H9 (cell line): ENCODE measurements at regions not wholly inside any gene's neighbourhood (a gene's known extent, or its start where the extent isn't known, plus 50 kb on each side); places are given as distances from the start of the nearest gene placed in this dataset.

ENCODE experiments used
- DNase-seq: peaks from one replicate; pipeline ENCODE4 v3.0.0-alpha.2; 2017
- H2AFZ ChIP-seq: one replicate; pipeline ENCODE4 v1.6.1; 2013; ENCODE audit warnings: mild to moderate bottlenecking, low read length, control low read depth, moderate library complexity
- H2AK5ac ChIP-seq: 2 replicates; pipeline ENCODE4 v1.6.1; 2013; ENCODE audit warnings: low read length, control low read depth, mixed read lengths; ENCODE audit not compliant: insufficient read length
- H2BK120ac ChIP-seq: one replicate; pipeline ENCODE4 v1.6.1; 2013; ENCODE audit warnings: low read depth, mild to moderate bottlenecking, low read length, control low read depth, inconsistent platforms; ENCODE audit not compliant: poor library complexity, severe bottlenecking
- H2BK12ac ChIP-seq: 2 replicates; pipeline ENCODE4 v1.6.1; 2013; ENCODE audit warnings: low read length, control low read depth, mixed read lengths, low read depth; ENCODE audit not compliant: insufficient read length
- H2BK15ac ChIP-seq: 2 replicates; pipeline ENCODE4 v1.6.1; 2013; ENCODE audit warnings: low read depth, low read length, control low read depth
- H2BK20ac ChIP-seq: one replicate; pipeline ENCODE4 v1.6.1; 2013; ENCODE audit warnings: low read depth, mild to moderate bottlenecking, low read length, control low read depth, inconsistent platforms; ENCODE audit not compliant: poor library complexity, severe bottlenecking
- H2BK5ac ChIP-seq: 2 replicates; pipeline ENCODE4 v1.6.1; 2013; ENCODE audit warnings: low read length, control low read depth, mixed read lengths; ENCODE audit not compliant: insufficient read length
- H3K14ac ChIP-seq: 2 replicates; pipeline ENCODE4 v1.6.1; 2013; ENCODE audit warnings: low read length, control low read depth; ENCODE audit not compliant: insufficient read depth
- H3K18ac ChIP-seq: 2 replicates; pipeline ENCODE4 v1.6.1; 2013; ENCODE audit warnings: low read depth, mild to moderate bottlenecking, mixed read lengths, low read length, control low read depth; ENCODE audit not compliant: insufficient read length
- H3K23ac ChIP-seq: 2 replicates; pipeline ENCODE4 v1.6.1; 2013; ENCODE audit warnings: low read length, control low read depth, mixed read lengths, low read depth; ENCODE audit not compliant: insufficient read length
- H3K23me2 ChIP-seq: 2 replicates; pipeline ENCODE4 v1.6.1; 2013; ENCODE audit warnings: low read depth, mild to moderate bottlenecking, mixed read lengths, low read length, control low read depth; ENCODE audit not compliant: insufficient read length, poor library complexity, severe bottlenecking
- H3K27ac ChIP-seq: 2 replicates; pipeline ENCODE4 v1.5.1; 2013; ENCODE audit warnings: low read length, control low read depth, mixed read lengths, low read depth; ENCODE audit not compliant: insufficient read length
- H3K27me3 ChIP-seq: 2 replicates; pipeline ENCODE4 v1.6.1; 2013; ENCODE audit warnings: low read length, control low read depth, inconsistent platforms; ENCODE audit not compliant: insufficient read depth
- H3K4ac ChIP-seq: 2 replicates; pipeline ENCODE4 v1.6.1; 2013; ENCODE audit warnings: low read depth, mild to moderate bottlenecking, control low read depth, inconsistent platforms, low read length, moderate library complexity
- H3K4me1 ChIP-seq: 2 replicates; pipeline ENCODE4 v1.6.1; 2013; ENCODE audit warnings: low read length, control low read depth, inconsistent platforms; ENCODE audit not compliant: insufficient read depth
- H3K4me2 ChIP-seq: 2 replicates; pipeline ENCODE4 v1.6.1; 2013; ENCODE audit warnings: low read length, control low read depth, mixed read lengths; ENCODE audit not compliant: insufficient read length, insufficient read depth
- H3K56ac ChIP-seq: 2 replicates; pipeline ENCODE4 v1.6.1; 2013; ENCODE audit warnings: low read depth, mild to moderate bottlenecking, mixed read lengths, low read length, control low read depth; ENCODE audit not compliant: insufficient read length
- H3K79me1 ChIP-seq: 2 replicates; pipeline ENCODE4 v1.6.1; 2013; ENCODE audit warnings: low read depth, mild to moderate bottlenecking, moderate library complexity, low read length, control low read depth, inconsistent platforms; ENCODE audit not compliant: insufficient read depth, poor library complexity, severe bottlenecking
- H3K79me2 ChIP-seq: 2 replicates; pipeline ENCODE4 v1.6.1; 2013; ENCODE audit warnings: low read length, control low read depth, inconsistent platforms; ENCODE audit not compliant: insufficient read depth
- H3K9ac ChIP-seq: 2 replicates; pipeline ENCODE4 v1.6.1; 2013; ENCODE audit warnings: low read length, control low read depth, mixed read lengths; ENCODE audit not compliant: insufficient read length; ENCODE audit errors: extremely low read depth
- H3K9me3 ChIP-seq: one replicate; pipeline ENCODE4 v1.6.1; 2013; ENCODE audit warnings: low read depth, low read length, inconsistent platforms; ENCODE audit not compliant: control insufficient read depth
- H3T11ph ChIP-seq: one replicate; pipeline ENCODE4 v1.6.1; 2013; ENCODE audit warnings: mild to moderate bottlenecking, low read length, control low read depth, inconsistent platforms
- H4K20me1 ChIP-seq: one replicate; pipeline ENCODE4 v1.6.1; 2013; ENCODE audit not compliant: control insufficient read depth, insufficient read length, insufficient read depth
- H4K5ac ChIP-seq: 2 replicates; pipeline ENCODE4 v1.6.1; 2013; ENCODE audit warnings: low read depth, mild to moderate bottlenecking, mixed read lengths, low read length, control low read depth; ENCODE audit not compliant: insufficient read length
- H4K8ac ChIP-seq: replicated peaks from 2 replicates; pipeline ENCODE4 v1.6.1; 2013; ENCODE audit warnings: low read length, control low read depth, mixed read lengths, low read depth; ENCODE audit not compliant: insufficient read length
- H4K91ac ChIP-seq: 2 replicates; pipeline ENCODE4 v1.6.1; 2013; ENCODE audit warnings: low read depth, mild to moderate bottlenecking, moderate library complexity, mixed read lengths, low read length, control low read depth; ENCODE audit not compliant: insufficient read length
- H3K27ac Mint-ChIP-seq, 3 experiments: 2 replicates in 2 of 3; 3 replicates in 1 of 3; pipeline ENCODE4 v1.8.0; 2020 to 2021; ENCODE audit warnings: mixed read lengths in 3 of 3, mild to moderate bottlenecking in 1 of 3, moderate library complexity in 1 of 3
- H3K27me3 Mint-ChIP-seq: 2 replicates; pipeline ENCODE4 v1.8.0; 2021; ENCODE audit warnings: low read depth, mild to moderate bottlenecking, moderate library complexity, mixed read lengths
- H3K36me3 Mint-ChIP-seq, 3 experiments: 2 replicates in 2 of 3; 3 replicates in 1 of 3; pipeline ENCODE4 v1.8.0; 2020 to 2021; ENCODE audit warnings: low read depth in 3 of 3, mixed read lengths in 3 of 3; ENCODE audit not compliant: insufficient read depth in 1 of 3
- H3K4me1 Mint-ChIP-seq, 2 experiments: 2 replicates each; pipeline ENCODE4 v1.8.0; 2020; ENCODE audit warnings: mixed read lengths in 2 of 2
- H3K4me3 Mint-ChIP-seq, 2 experiments: 2 replicates in 1 of 2; 3 replicates in 1 of 2; pipeline ENCODE4 v1.8.0; 2020 to 2021; ENCODE audit warnings: mild to moderate bottlenecking in 2 of 2, mixed read lengths in 2 of 2, moderate library complexity in 1 of 2
- H3K9me3 Mint-ChIP-seq, 2 experiments: 2 replicates in 1 of 2; 3 replicates in 1 of 2; pipeline ENCODE4 v1.8.0; 2020; ENCODE audit warnings: mild to moderate bottlenecking in 2 of 2, mixed read lengths in 2 of 2, moderate library complexity in 1 of 2
- CTCF ChIP-seq: fragments of 200-600 bp; sonication (generic); conservative IDR thresholded peaks from 3 replicates; pipeline ENCODE4 v1.8.0; 2021; ENCODE audit warnings: antibody characterized with exemption, mild to moderate bottlenecking
- WGBS: extraction: QIAGEN DNeasy Blood & Tissue Kit; methylation state at CpG from one replicate; pipeline ENCODE4 v1.1.7; 2013; ENCODE audit warnings: missing lambda C conversion rate, low lambda C conversion rate, mixed read lengths; ENCODE audit not compliant: insufficient read length; ENCODE audit errors: extremely low coverage; 5-methylcytosine and 5-hydroxymethylcytosine counted together

GRCh38 chr1:5596651-5597050 is 395.6 kb downstream of the NPHP4 start:
- no peak overlapping the region for H4K91ac ChIP-seq
- DNase-seq: peak; percentile 28
- H3K9me3 ChIP-seq: no peaks in the 10 kb centered on the region
- H3K23me2 ChIP-seq: no peaks in the 10 kb centered on the region
- no peaks in the 10 kb centered on the region; the same call in 1 of the 2 replicates for H3K4me1 ChIP-seq
- no peak for TF ChIP-seq CTCF
- no peak overlapping the region for H3K56ac ChIP-seq
- no CpG with 5 or more reads among the region's 8 CpGs for WGBS
- no peak overlapping the region for H2AFZ ChIP-seq
- no peak overlapping the region for H3K4me2 ChIP-seq
- H3K18ac ChIP-seq: no peak overlapping the region
- H3K4me3 Mint-ChIP-seq: no peak overlapping the region
- no peaks in the 10 kb centered on the region for H4K20me1 ChIP-seq
- no peak overlapping the region for H2BK12ac ChIP-seq
- H3K27me3 ChIP-seq: no peaks in the 10 kb centered on the region
- no peak overlapping the region for H3K4ac ChIP-seq
- H2BK15ac ChIP-seq: no peak overlapping the region
- H4K5ac ChIP-seq: no peak overlapping the region
- no peak overlapping the region for H2BK120ac ChIP-seq
- no peak overlapping the region for H3K14ac ChIP-seq
- H4K8ac ChIP-seq: no peak overlapping the region
- peaks cover 10 to 14% of the 10 kb centered on the region in 2 experiments for H3K4me1 Mint-ChIP-seq
- H3K27ac ChIP-seq: no peak overlapping the region
- peak overlapping the region in 1 of 3 experiments; percentile 58; a peak in 1 of 7 replicates for H3K27ac Mint-ChIP-seq
- peaks cover 0 to 2% (median 2%) of the 10 kb centered on the region in 3 experiments; a peak in 2 of 7 replicates for H3K36me3 Mint-ChIP-seq
- H3K27me3 Mint-ChIP-seq: peaks cover 17% of the 10 kb centered on the region
- H2AK5ac ChIP-seq: no peak overlapping the region
- H2BK20ac ChIP-seq: no peak overlapping the region
- H3K79me1 ChIP-seq: no peaks in the 10 kb centered on the region
- H3K23ac ChIP-seq: no peak overlapping the region
- H2BK5ac ChIP-seq: no peak overlapping the region
- H3T11ph ChIP-seq: no peak overlapping the region
- no peaks in the 10 kb centered on the region for H3K79me2 ChIP-seq
- no peak overlapping the region for H3K9ac ChIP-seq
- H3K9me3 Mint-ChIP-seq: peaks cover 4 to 5% of the 10 kb centered on the region in 2 experiments; a peak in 3 of 5 replicates
